ENCODE measurements at regions not wholly inside any gene's neighbourhood (a gene's known extent, or its start where the extent isn't known, plus 50 kb on each side); places are given as distances from the start of the nearest gene placed in this dataset.
"Not testable (repeated sequence)": the region's sequence is repeated elsewhere in the genome, so short reads cannot be mapped to it uniquely, and the experiment has no call there.

GRCh38 chr1:98516306-98516705 is 145.2 kb upstream of the SNX7 start:
- Histone ChIP-seq H3K36me3 (ENCODE audit: insufficient read depth, low read length) (no peaks in the 10 kb centered on the region), H3K27ac (ENCODE audit: low read length) (no peak overlapping the region), H3F3A (ENCODE audit: insufficient read depth, low read length, poor library complexity, severe bottlenecking) (no peaks in the 10 kb centered on the region), H3K27me3 (ENCODE audit: insufficient read depth, low read depth, low read length) (no peaks in the 10 kb centered on the region), H4K20me1 (ENCODE audit: insufficient read depth) (no peaks in the 10 kb centered on the region), H3K9me3 (ENCODE audit: low read length) (no peaks in the 10 kb centered on the region), H3K9ac (ENCODE audit: low read length) (no peak overlapping the region), H3K9me2 (ENCODE audit: insufficient read depth, low read length) (no peaks in the 10 kb centered on the region), H3K4me2 (ENCODE audit: low read length) (no peak overlapping the region), H2AFZ (ENCODE audit: low read depth, low read length) (no peak overlapping the region), H3K4me3 (ENCODE audit: low read length) (no peak overlapping the region), H3K79me2 (replicated peaks; ENCODE audit: insufficient read depth, low read length) (no peaks in the 10 kb centered on the region)
- TF ChIP-seq RAD21 (conservative IDR thresholded peaks at IDR 0.05) (no peak), CTCF (IDR thresholded peaks at IDR 0.05; ENCODE audit: poor library complexity, severe bottlenecking) (no peak), POLR2AphosphoS5 (IDR thresholded peaks at IDR 0.05) (no peak), REST (IDR thresholded peaks at IDR 0.05; ENCODE audit: borderline replicate concordance) (no peak), TAF1 (IDR thresholded peaks at IDR 0.05; ENCODE audit: low read depth) (no peak), SMC3 (conservative IDR thresholded peaks at IDR 0.05; ENCODE audit: poor library complexity) (no peak), EZH2 (IDR thresholded peaks at IDR 0.05; ENCODE audit: borderline replicate concordance, insufficient read depth, low read length, poor library complexity, severe bottlenecking) (no peak), MXI1 (conservative IDR thresholded peaks at IDR 0.05; ENCODE audit: poor library complexity, severe bottlenecking) (no peak), EP300 (conservative IDR thresholded peaks at IDR 0.05; ENCODE audit: poor library complexity, severe bottlenecking) (no peak)

GRCh38 chr1:98515744-98516143 is 145.8 kb upstream of the SNX7 start:
- H4K20me1 ChIP-seq (ENCODE audit: insufficient read depth) = no peaks in the 10 kb centered on the region
- no peaks in the 10 kb centered on the region for H3K27me3 ChIP-seq (ENCODE audit: insufficient read depth, low read depth, low read length)
- no peaks in the 10 kb centered on the region for H3K9me3 ChIP-seq (ENCODE audit: low read length)
- no peak overlapping the region for H3K27ac ChIP-seq (ENCODE audit: low read length)
- no peak overlapping the region for H2AFZ ChIP-seq (ENCODE audit: low read depth, low read length)
- no peak overlapping the region for H3K4me2 ChIP-seq (ENCODE audit: low read length)
- no peak overlapping the region for H3K4me3 ChIP-seq (ENCODE audit: low read length)
- H3K9ac ChIP-seq (ENCODE audit: low read length) = no peak overlapping the region
- H3K79me2 ChIP-seq (replicated peaks; ENCODE audit: insufficient read depth, low read length) = no peaks in the 10 kb centered on the region
- no peaks in the 10 kb centered on the region for H3F3A ChIP-seq (ENCODE audit: insufficient read depth, low read length, poor library complexity, severe bottlenecking)
- TF ChIP-seq POLR2AphosphoS5 (IDR thresholded peaks at IDR 0.05) = no peak
- TF ChIP-seq REST (IDR thresholded peaks at IDR 0.05; ENCODE audit: borderline replicate concordance) = no peak
- no peaks in the 10 kb centered on the region for H3K9me2 ChIP-seq (ENCODE audit: insufficient read depth, low read length)
- no peaks in the 10 kb centered on the region for H3K36me3 ChIP-seq (ENCODE audit: insufficient read depth, low read length)

- H3K9me3 ChIP-seq (ENCODE audit: low read length); H3K27ac ChIP-seq (ENCODE audit: low read length); H2AFZ ChIP-seq (ENCODE audit: low read depth, low read length); H3K9ac ChIP-seq (ENCODE audit: low read length); H3K9me2 ChIP-seq (ENCODE audit: insufficient read depth, low read length); H4K20me1 ChIP-seq (ENCODE audit: insufficient read depth); H3K36me3 ChIP-seq (ENCODE audit: insufficient read depth, low read length); H3F3A ChIP-seq (ENCODE audit: insufficient read depth, low read length, poor library complexity, severe bottlenecking); H3K27me3 ChIP-seq (ENCODE audit: insufficient read depth, low read depth, low read length); H3K4me2 ChIP-seq (ENCODE audit: low read length); H3K79me2 ChIP-seq (replicated peaks; ENCODE audit: insufficient read depth, low read length); H3K4me3 ChIP-seq (ENCODE audit: low read length): not testable (repeated sequence)
Measured at GRCh38 chr1:98512216-98512615, 149.3 kb upstream of the SNX7 start.
